HG03025 (cell line): ENCODE measurements at regions not wholly inside any gene's neighbourhood (a gene's known extent, or its start where the extent isn't known, plus 50 kb on each side); places are given as distances from the start of the nearest gene placed in this dataset.

ENCODE experiments used
- ATAC-seq: cut with Tn5 transposase; IDR thresholded peaks from one replicate; pipeline ENCODE4 v1.9.1; 2021; ENCODE audit warnings: mild to moderate bottlenecking, moderate library complexity; ENCODE audit not compliant: unreplicated experiment, low FRiP score

DNA sequence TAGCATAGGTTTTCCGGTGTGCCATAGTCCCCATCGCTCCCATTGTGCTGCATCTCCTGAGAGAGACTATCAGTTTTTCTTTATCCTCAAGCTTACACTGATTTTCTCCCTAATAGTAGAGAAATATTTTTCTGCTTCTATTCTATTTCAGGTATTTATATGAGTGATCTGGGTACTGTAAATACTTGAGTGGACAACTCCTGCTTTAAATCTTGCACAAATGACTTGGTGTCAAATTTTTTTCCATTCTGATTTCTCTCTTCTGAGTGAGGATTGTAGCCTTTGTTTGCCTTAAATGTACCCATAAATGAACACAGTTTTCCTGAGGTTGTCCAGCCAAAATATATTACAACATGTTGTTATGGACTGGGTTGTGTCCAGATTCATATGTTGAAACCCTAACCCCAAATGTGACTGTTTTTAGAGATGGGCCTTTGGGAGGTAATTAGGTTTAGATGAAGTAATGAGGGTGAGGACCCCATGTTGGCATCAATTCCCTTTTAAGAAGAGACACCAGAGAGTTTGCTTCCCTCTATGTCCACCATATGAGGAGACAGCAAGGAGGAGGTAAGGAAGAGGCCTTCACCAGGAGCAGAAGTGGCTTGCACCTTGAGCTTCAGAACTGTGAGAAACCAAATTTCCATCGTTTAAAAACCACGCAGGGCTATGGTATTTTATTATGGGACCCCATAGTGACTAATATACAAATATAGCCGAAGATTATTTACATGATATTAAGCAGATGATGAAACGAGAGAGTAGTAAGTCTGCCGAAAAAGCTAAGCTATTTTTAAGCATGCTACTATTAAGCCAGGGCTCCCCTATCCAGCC lies 336.4 kb upstream of the MPDZ start:
- ATAC-seq = no peak

- no peak for ATAC-seq
Observed at GRCh38 chr9:13614060-13614459, 334.6 kb upstream of the MPDZ start.

DNA sequence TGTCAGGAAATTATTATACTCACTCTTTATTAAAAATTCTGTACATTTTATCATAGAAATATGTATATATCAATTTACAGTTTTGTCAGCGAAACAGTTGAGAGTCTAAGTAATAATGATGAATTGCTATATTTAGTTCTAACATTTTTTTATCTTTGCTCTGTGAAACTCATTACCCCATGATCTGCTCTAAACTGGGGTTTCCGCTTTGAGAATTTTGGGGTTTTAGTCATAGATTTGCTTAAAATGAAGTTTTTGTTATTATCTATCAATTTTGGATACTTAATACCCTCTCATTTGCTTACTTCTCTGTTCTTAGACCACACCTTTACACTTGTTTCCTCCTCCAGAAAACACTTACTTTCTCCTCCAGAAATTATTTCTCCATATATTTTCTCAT lies 333.8 kb upstream of the MPDZ start:
- ATAC-seq = no peak

DNA sequence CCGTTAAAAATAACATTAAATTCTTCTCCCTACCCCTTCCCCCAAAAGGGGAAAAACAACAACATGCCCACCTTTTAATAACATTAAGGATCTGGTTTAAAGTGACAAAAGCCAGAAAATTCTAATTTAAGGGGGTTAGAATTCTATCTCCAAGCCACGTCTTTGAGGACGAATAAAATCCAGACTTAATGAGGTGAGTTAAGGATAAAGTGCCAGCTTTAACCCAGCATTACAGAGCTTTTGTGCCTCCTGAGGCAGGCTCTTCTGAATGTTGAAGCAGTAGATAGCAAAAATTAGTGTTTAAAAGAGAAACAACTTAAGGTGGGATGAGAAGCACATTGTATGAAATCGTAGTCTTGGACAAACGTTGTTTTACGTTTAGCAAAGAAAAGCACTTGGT lies 329.0 kb upstream of the MPDZ start:
- ATAC-seq = no peak

DNA sequence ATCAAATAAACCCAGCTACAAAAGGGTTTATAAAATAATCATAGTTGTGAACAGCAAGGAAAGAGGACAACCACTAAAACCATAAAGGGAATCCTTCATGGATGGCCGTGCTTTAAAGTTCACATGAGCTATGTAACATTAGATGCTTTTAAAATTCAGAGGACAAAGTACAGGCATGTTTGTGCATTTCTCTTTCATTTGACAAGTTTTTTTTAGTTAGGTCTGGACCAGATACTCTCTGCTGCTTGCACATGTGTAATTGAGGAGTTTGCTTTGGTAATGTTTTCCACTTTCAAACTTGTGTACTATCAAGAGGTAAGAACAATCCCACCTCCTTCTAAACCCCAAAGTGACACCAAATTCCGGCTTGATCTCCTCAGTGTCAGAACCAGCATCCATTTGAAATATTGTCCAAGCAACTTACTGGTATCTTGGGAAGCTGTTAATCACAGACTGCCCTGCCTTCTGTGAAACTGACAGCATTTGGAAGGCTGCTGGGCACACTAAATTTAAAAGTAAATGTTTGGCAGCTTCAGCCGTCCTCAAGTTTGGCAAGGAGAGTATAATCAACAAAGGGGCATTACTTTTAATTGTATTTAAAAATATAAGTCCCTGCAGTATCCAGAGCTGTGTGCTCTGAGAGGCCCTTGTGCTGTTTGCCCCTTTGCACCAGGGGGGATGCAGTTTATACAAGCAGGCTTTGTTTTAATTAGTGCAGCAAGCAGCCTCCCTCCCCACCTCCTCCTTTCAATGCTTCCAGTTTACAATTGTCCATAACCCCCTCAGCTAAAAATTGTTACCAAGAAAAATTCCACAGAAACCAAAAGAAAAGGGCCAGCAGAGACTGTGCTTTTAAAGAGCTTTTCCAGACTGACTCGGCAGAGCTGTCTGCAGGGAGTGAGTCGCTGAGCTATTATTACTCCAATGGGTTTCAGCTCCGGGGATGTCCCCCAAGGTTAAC lies 328.3 kb upstream of the MPDZ start:
- ATAC-seq = no peak

DNA sequence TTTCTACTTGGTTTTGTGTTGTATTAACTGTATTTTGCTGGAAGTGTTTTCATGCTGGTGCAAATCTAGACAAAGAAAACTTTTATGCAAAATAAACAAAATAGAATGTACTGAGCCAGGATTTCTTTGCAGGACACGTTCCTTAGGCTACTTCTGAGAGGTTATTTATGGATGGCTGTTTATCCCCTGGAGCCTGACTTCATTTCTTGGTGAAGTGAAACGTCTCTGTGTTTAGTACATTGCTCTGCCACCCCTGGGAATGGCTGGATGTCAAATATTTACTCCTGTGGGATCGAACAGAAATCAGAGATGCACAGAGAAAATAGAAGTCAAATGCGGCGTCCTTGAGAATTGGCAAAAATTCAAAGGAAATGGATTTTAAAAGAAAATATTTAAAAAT lies 327.1 kb upstream of the MPDZ start:
- no peak for ATAC-seq

GRCh38 chr9:13603921-13604320 lies 324.4 kb upstream of the MPDZ start:
- ATAC-seq = no peak

GRCh38 chr9:13598738-13599137 lies 319.2 kb upstream of the MPDZ start:
- no peak for ATAC-seq

DNA sequence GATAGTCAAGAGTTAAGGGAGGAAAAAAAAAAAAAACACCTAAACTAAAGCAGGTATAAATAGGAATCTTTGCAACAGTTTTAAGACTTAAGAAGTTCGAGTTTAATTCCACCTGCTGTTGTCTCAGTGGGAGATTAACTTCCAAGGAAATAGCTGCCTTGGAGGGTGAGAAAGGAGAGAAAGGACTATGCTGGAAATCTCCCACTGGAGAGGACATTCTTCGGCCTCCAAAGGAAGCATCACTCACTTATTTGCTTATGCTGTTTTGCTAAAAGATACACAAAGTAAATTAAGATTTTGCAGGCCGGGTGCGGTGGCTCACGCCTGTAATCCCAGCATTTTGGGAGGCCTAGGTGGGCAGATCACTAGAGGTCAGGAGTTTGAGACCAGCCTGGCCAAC lies 317.9 kb upstream of the MPDZ start:
- no peak for ATAC-seq

GRCh38 chr9:13597004-13597403 lies 317.5 kb upstream of the MPDZ start:
- ATAC-seq = no peak

DNA sequence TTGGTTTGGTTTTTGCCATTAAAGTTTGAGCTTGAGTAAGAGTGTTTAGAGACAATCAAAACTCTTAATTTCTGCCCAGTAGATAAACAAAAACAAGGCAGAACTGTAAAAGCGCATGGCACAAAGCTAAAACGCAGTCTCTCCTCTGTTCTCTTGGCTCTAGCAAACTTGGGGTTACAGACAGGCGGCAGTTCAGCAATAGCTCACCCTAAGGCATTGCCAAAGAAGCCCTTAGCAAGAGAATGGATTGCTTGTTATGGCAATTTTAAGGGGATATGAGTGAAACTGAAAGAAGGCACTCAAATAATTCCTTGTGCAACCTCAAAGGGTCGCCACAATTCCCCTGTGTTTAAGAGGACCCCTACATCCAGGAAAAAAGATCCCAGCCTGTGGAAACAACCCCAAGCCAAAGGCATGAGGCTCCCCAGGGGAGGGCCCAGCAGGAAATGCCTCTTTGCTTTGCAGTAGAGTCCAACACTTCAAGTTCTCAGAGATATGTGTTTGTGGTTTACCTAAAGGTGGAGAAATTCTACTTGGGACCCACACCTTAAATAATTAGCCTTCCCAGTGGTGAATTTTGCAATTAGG lies 317.0 kb upstream of the MPDZ start:
- no peak for ATAC-seq

DNA sequence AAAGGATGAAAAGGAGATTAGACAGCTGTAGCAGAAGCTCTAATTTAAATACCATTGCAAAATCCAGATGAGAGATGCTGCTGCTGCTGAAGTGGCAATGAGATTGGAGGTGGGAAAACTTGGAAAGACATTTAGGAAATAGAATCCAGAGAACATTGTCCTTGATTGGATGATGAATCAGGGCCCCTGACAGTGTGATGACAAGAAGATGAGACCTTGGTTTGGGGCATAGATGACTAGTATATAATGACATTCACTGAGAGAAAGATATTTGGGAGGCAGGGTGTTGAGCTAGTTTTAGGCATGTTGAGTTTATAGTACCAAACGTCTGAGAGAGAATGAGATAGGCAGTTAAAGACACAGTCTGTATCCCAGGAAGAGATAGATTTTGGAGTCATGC lies 311.5 kb upstream of the MPDZ start:
- no peak for ATAC-seq

DNA sequence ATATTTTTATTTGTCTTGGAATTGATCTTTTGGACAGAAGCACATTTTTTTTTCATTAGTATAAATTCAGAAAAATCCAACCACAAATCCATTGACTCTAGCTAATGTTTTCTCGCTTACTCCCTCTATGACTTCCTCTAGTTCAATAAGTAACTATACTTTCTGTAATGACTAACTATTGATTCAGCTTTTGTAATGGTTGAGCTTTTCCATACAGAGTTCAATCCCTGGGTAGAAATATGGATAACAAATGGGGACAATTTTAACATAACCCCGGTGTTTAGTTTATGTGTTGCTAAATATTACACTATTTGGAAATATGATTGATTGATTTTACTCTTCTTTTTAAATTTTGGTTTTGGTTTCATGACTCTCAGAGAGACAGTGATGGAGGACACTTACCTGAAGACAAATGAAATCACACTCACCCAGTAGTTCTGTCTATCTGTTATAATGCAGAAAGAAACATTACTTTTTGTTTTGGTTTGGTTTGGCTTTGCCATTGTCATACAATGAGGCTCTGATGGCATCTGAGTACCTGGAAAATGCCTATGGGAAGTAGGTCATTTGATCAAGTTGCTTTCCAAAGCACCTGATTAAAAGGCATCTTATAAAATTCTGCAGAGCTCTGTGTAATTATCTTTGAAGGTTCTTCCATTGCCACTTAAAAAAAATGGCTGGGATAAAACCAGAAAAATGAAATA lies 309.7 kb upstream of the MPDZ start:
- ATAC-seq = no peak

DNA sequence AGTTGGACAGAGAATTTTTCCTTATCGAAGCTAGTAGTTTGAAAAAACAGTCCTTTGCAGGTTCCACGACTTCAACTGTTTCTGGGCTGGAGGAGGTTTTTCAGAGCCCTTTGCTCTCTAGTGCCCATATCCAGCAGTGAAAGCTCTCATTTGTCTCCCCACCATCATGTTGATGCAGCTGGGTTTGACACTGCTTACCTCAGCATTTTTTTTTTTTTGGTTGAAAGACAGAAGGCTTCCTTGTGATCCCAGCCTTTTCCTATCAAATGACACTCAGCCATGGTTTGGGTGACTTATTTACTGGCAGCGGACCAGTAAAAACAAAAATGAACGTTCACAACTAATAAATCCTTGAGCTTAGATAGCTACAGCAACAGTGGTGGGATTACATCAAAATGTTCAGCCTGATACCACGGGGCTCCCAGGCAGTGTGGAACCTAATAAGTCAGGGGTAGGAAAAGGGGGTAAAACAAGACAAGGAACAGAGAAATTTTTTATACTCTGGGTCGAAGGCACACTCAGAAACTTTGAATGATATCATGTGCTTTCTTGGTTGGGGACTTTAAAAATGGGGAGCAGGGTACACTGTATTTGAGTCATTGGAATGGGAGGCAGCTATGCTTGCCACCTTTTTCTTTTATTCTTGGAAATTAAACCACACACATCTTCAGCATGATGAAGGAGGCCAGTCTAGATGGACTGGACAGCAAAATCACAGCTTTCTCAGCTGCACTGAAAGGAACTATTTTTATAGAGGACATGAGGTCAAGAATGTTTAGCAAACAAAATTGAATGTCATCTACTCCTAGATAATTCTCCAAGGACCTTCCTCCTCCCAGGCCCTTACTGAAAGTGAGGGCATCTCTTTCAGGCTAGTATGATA lies 308.9 kb upstream of the MPDZ start:
- ATAC-seq = no peak

- ATAC-seq = no peak
Observed at GRCh38 chr9:13587571-13587970, 308.1 kb upstream of the MPDZ start.

DNA sequence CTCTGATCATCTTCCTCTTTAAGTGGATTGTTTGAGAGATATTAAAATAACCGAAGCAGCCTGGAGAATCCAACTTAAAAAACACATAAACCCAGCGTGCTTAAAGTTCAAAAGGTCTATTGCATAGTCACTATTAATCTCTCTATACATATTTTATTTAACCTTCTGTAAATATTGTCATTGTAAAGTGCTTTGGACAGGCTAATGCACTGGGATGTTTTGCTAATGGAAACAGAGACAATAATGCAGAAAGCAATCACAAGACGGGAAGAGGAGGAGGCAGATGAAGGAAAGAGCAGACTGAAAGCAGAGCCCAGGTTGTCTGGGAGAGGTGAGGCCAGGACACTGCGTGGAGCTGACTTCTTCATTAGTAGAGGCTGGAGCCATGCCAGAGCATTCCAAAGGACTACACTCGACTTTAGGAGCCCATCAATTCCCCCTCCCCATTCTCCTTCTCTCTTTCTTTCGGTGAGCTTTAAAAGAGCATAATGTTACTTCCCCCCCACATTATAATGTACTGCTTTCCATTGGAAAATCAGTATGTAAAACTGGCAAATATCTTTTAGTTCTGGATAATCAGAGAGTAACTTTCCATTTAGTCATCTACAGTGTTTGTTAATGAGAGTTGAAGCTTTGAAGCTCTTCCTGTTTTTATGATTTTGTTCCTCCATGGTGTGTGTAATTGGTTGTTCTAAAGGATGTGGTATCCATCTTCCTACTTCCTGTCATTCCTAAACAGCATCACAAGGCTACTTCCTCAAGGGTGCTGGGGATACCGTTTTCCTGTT lies 307.3 kb upstream of the MPDZ start:
- ATAC-seq = no peak

DNA sequence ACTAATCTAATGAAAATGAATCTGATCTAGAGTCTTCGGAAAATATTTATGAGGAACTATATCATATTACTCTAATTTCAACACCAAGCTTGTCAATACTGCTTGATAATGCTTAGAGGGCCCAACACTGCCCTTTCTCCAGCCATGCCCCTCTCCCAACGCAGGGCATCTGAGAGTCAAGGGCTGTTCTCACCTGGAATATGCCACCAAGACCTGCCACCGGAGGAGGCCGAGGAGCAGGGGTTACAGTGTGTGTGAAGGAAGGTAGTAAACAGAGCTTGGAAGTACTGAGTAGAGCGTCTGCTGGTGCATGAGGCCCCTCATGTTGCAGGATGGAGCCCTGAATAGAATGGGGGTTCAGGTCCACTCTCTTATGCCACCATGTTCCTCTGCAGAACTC lies 301.3 kb upstream of the MPDZ start:
- ATAC-seq = no peak

GRCh38 chr9:13580131-13580530 lies 300.6 kb upstream of the MPDZ start:
- ATAC-seq = no peak

GRCh38 chr9:13576101-13576500 lies 296.6 kb upstream of the MPDZ start:
- ATAC-seq = no peak
